ENCODE measurements at regions not wholly inside any gene's neighbourhood (a gene's known extent, or its start where the extent isn't known, plus 50 kb on each side); places are given as distances from the start of the nearest gene placed in this dataset.

- H3K9me1 ChIP-seq (ENCODE audit: control insufficient read depth, insufficient read depth, low read length): no peaks in the 10 kb centered on the region
- H3K4me1 ChIP-seq (replicated peaks in 1 of 2; ENCODE audit: control insufficient read depth in 2 of 2, insufficient read depth in 2 of 2, low read length in 2 of 2): peaks cover 0 to 8% of the 10 kb centered on the region in 2 experiments; a peak in 2 of 5 replicates
- POLR2A ChIA-PET: no interaction called here
- no peak overlapping the region for H3K27ac ChIP-seq (ENCODE audit: extremely low read depth, low read depth, low read length)
- in situ Hi-C loops (cut with MboI) (no loop called here), intact Hi-C loops (cut with micrococcal nuclease) (no loop called here)
- no TSS peak for BruUV-seq (replicated peaks)
- no peak overlapping the region for H3K9ac ChIP-seq (ENCODE audit: insufficient read depth in 1 of 2, low read depth in 2 of 2, low read length in 2 of 2)
- no peaks in the 10 kb centered on the region for H3K36me3 ChIP-seq (ENCODE audit: control insufficient read depth, insufficient read depth, low read length)
- WGBS (ENCODE audit: insufficient coverage, low coverage, missing lambda C conversion rate): 30% methylated on average over 4 of the region's 4 CpGs
- CTCF ChIA-PET (ENCODE audit: low intra/inter-chr PET ratio): no interaction called here
- H3K4me3 ChIP-seq: no peak overlapping the region
- no peaks in the 10 kb centered on the region for H4K20me1 ChIP-seq (replicated peaks; ENCODE audit: control insufficient read depth, insufficient read depth, low read length)
- ATAC-seq (no peak), DNase-seq (ENCODE audit: extremely low read depth in 1 of 4, low spot score in 3 of 4) (no peak), FAIRE-seq (no peak)
- no peaks in the 10 kb centered on the region for H3K79me2 ChIP-seq (ENCODE audit: control insufficient read depth, insufficient read depth, low read length)
- H3K4me2 ChIP-seq (ENCODE audit: insufficient read depth, low read length): no peak overlapping the region
- H2AFZ ChIP-seq (ENCODE audit: low read depth, low read length): no peak overlapping the region
- H3K9me3 ChIP-seq (replicated peaks; ENCODE audit: control insufficient read depth, insufficient read depth, low read depth, low read length): no peaks in the 10 kb centered on the region
- no peaks in the 10 kb centered on the region for H3K27me3 ChIP-seq (ENCODE audit: control insufficient read depth in 2 of 2, insufficient read depth in 2 of 2, low read length in 2 of 2)
- TF ChIP-seq CBFA2T2 (conservative IDR thresholded peaks at IDR 0.05) (no peak), NR2F6 (CRISPR knock-in tag; IDR thresholded peaks at IDR 0.05) (no peak), ZNF77 (CRISPR knock-in tag; IDR thresholded peaks at IDR 0.05) (no peak), ZNF407 (IDR thresholded peaks at IDR 0.05; ENCODE audit: low read depth) (no peak), SETDB1 (IDR thresholded peaks at IDR 0.05; ENCODE audit: low read length) (no peak), GABPB1 (CRISPR knock-in tag; IDR thresholded peaks at IDR 0.05) (no peak), ZNF75A (CRISPR knock-in tag; IDR thresholded peaks at IDR 0.05) (no peak), NR3C1 (CRISPR knock-in tag; IDR thresholded peaks at IDR 0.05) (no peak)
- TF ChIP-seq, protein P1, sequence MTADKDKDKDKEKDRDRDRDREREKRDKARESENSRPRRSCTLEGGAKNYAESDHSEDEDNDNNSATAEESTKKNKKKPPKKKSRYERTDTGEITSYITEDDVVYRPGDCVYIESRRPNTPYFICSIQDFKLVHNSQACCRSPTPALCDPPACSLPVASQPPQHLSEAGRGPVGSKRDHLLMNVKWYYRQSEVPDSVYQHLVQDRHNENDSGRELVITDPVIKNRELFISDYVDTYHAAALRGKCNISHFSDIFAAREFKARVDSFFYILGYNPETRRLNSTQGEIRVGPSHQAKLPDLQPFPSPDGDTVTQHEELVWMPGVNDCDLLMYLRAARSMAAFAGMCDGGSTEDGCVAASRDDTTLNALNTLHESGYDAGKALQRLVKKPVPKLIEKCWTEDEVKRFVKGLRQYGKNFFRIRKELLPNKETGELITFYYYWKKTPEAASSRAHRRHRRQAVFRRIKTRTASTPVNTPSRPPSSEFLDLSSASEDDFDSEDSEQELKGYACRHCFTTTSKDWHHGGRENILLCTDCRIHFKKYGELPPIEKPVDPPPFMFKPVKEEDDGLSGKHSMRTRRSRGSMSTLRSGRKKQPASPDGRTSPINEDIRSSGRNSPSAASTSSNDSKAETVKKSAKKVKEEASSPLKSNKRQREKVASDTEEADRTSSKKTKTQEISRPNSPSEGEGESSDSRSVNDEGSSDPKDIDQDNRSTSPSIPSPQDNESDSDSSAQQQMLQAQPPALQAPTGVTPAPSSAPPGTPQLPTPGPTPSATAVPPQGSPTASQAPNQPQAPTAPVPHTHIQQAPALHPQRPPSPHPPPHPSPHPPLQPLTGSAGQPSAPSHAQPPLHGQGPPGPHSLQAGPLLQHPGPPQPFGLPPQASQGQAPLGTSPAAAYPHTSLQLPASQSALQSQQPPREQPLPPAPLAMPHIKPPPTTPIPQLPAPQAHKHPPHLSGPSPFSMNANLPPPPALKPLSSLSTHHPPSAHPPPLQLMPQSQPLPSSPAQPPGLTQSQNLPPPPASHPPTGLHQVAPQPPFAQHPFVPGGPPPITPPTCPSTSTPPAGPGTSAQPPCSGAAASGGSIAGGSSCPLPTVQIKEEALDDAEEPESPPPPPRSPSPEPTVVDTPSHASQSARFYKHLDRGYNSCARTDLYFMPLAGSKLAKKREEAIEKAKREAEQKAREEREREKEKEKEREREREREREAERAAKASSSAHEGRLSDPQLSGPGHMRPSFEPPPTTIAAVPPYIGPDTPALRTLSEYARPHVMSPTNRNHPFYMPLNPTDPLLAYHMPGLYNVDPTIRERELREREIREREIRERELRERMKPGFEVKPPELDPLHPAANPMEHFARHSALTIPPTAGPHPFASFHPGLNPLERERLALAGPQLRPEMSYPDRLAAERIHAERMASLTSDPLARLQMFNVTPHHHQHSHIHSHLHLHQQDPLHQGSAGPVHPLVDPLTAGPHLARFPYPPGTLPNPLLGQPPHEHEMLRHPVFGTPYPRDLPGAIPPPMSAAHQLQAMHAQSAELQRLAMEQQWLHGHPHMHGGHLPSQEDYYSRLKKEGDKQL (CRISPR knock-in tag; IDR thresholded peaks at IDR 0.05; ENCODE audit: borderline replicate concordance): no peak
Measured at GRCh38 chr3:151550025-151550618, 89.3 kb upstream of the IGSF10 start.
